Caco-2 (cell line): ENCODE measurements at regions not wholly inside any gene's neighbourhood (a gene's known extent, or its start where the extent isn't known, plus 50 kb on each side); places are given as distances from the start of the nearest gene placed in this dataset.

ENCODE experiments used
- BruUV-seq: library from RNA; stranded (reverse); fragments of 400-500 nt; replicated peaks from 2 replicates; lab custom pipeline; 2021; lab: Mats Ljungman, UMichigan
- CTCF ChIA-PET: fragments of 300-600 bp; sonication (Branson Sonifier 250); formaldehyde crosslinking; loops from one replicate; lab custom pipeline; 2022; ENCODE audit warnings: antibody characterized with exemption; lab: Charles Lee
- POLR2A ChIA-PET: fragments of 300-600 bp; sonication (Branson Sonifier 250); formaldehyde crosslinking; loops from one replicate; lab custom pipeline; 2022; ENCODE audit warnings: antibody characterized with exemption; lab: Charles Lee
- DNase-seq, 2 experiments: peaks; one replicate each; pipeline versions ENCODE4 v3.0.0 to v3.0.0-alpha.2; 2020 to 2022
- H3K27me3 ChIP-seq: replicated peaks from 2 replicates; pipeline ENCODE4 v1.6.0; 2011; ENCODE audit warnings: low read length; ENCODE audit not compliant: control insufficient read depth, insufficient read depth
- H3K36me3 ChIP-seq: 2 replicates; pipeline ENCODE4 v1.5.1; 2011; ENCODE audit warnings: low read length; ENCODE audit not compliant: control insufficient read depth, insufficient read depth
- H3K4me1 ChIP-seq: fragments of 250-450 bp; sonication (Bioruptor Pico); 2 replicates; pipeline ENCODE4 v1.5.1; 2020; ENCODE audit warnings: mild to moderate bottlenecking
- H3K4me3 ChIP-seq: 2 replicates; pipeline ENCODE4 v1.5.1; 2011; ENCODE audit warnings: low read depth, mild to moderate bottlenecking, control low read depth, low read length
- H3K9me3 ChIP-seq: fragments of 250-450 bp; sonication (Bioruptor Pico); 2 replicates; pipeline ENCODE4 v1.5.1; 2020; ENCODE audit warnings: mild to moderate bottlenecking, moderate library complexity
- H3K27ac Mint-ChIP-seq: one replicate; pipeline ENCODE4 v1.8.0; 2022; ENCODE audit warnings: mixed read lengths; ENCODE audit not compliant: unreplicated experiment
- H3K27me3 Mint-ChIP-seq: one replicate; pipeline ENCODE4 v1.8.0; 2022; ENCODE audit warnings: mixed read lengths; ENCODE audit not compliant: insufficient read depth, unreplicated experiment
- H3K36me3 Mint-ChIP-seq: one replicate; pipeline ENCODE4 v1.8.0; 2022; ENCODE audit warnings: mild to moderate bottlenecking, mixed read lengths; ENCODE audit not compliant: insufficient read depth, unreplicated experiment
- H3K4me1 Mint-ChIP-seq: one replicate; pipeline ENCODE4 v1.8.0; 2022; ENCODE audit warnings: low read depth, mixed read lengths; ENCODE audit not compliant: unreplicated experiment
- H3K4me3 Mint-ChIP-seq: one replicate; pipeline ENCODE4 v1.8.0; 2022; ENCODE audit warnings: mild to moderate bottlenecking, moderate library complexity, mixed read lengths; ENCODE audit not compliant: unreplicated experiment
- H3K9me3 Mint-ChIP-seq: one replicate; pipeline ENCODE4 v1.8.0; 2022; ENCODE audit warnings: mixed read lengths; ENCODE audit not compliant: unreplicated experiment
- CTCF ChIP-seq, 2 experiments: fragments of 200-600 bp in 1 of 2; IDR thresholded peaks; 1 replicate in 1 of 2; 2 replicates in 1 of 2; pipeline versions ENCODE4 v1.5.1 to v1.8.0; 2011 to 2022; ENCODE audit warnings: antibody characterized with exemption in 1 of 2, control low read depth in 1 of 2, inconsistent platforms in 1 of 2, low read depth in 1 of 2, low read length in 1 of 2, mild to moderate bottlenecking in 1 of 2, moderate library complexity in 1 of 2; ENCODE audit not compliant: insufficient read depth in 1 of 2, severe bottlenecking in 1 of 2, unreplicated experiment in 1 of 2
- intact Hi-C: fragments of 100-400 bp; cut with micrococcal nuclease; formaldehyde crosslinking; loops from one replicate; pipeline ENCODE4 v1.10.0; 2022; ENCODE audit not compliant: unreplicated experiment

GRCh38 chr12:89786177-89786810 is 77.7 kb upstream of the ATP2B1 start:
- H3K27ac Mint-ChIP-seq: no peak overlapping the region
- no peak for DNase-seq
- peaks cover 21% of the 10 kb centered on the region for H3K9me3 Mint-ChIP-seq
- Histone ChIP-seq H3K4me1 (peaks cover 10% of the 10 kb centered on the region), H3K27me3 (no peaks in the 10 kb centered on the region), H3K4me3 (no peak overlapping the region), H3K36me3 (no peaks in the 10 kb centered on the region), H3K9me3 (peaks cover 16% of the 10 kb centered on the region)
- POLR2A ChIA-PET: no interaction called here
- H3K36me3 Mint-ChIP-seq: no peaks in the 10 kb centered on the region
- no peak for TF ChIP-seq CTCF (IDR thresholded peaks at IDR 0.05; ENCODE audit: insufficient read depth in 1 of 2, low read depth in 1 of 2, low read length in 1 of 2, severe bottlenecking in 1 of 2, unreplicated experiment in 1 of 2)
- CTCF ChIA-PET: no interaction called here
- H3K4me3 Mint-ChIP-seq: no peak overlapping the region
- intact Hi-C loops: no loop called here
- no TSS peak for BruUV-seq
- H3K27me3 Mint-ChIP-seq: no peaks in the 10 kb centered on the region
- peaks cover 5% of the 10 kb centered on the region for H3K4me1 Mint-ChIP-seq

GRCh38 chr12:89783359-89784060 is 74.9 kb upstream of the ATP2B1 start:
- no peak for TF ChIP-seq CTCF (IDR thresholded peaks at IDR 0.05; ENCODE audit: insufficient read depth in 1 of 2, low read depth in 1 of 2, low read length in 1 of 2, severe bottlenecking in 1 of 2, unreplicated experiment in 1 of 2)
- Mint-ChIP-seq H3K4me1 (no peaks in the 10 kb centered on the region), H3K4me3 (no peak overlapping the region), H3K9me3 (peaks cover 19% of the 10 kb centered on the region), H3K36me3 (no peaks in the 10 kb centered on the region), H3K27ac (no peak overlapping the region), H3K27me3 (no peaks in the 10 kb centered on the region)
- POLR2A ChIA-PET: no interaction called here
- Histone ChIP-seq H3K4me3 (no peak overlapping the region), H3K9me3 (peaks cover 16% of the 10 kb centered on the region), H3K36me3 (no peaks in the 10 kb centered on the region), H3K27me3 (no peaks in the 10 kb centered on the region), H3K4me1 (0 out of 2 replicates have a peak, but pooled peaks cover 7% of the 10 kb centered on the region)
- intact Hi-C loops: no loop called here
- BruUV-seq: no TSS peak
- CTCF ChIA-PET: no interaction called here
- no peak for DNase-seq

- BruUV-seq: no TSS peak
- Histone ChIP-seq H3K36me3 (no peaks in the 10 kb centered on the region), H3K4me3 (no peak overlapping the region), H3K4me1 (peaks cover 13% of the 10 kb centered on the region; the same call in 1 of the 2 replicates), H3K9me3 (peaks cover 16% of the 10 kb centered on the region), H3K27me3 (no peaks in the 10 kb centered on the region)
- TF ChIP-seq CTCF (IDR thresholded peaks at IDR 0.05; ENCODE audit: insufficient read depth in 1 of 2, low read depth in 1 of 2, low read length in 1 of 2, severe bottlenecking in 1 of 2, unreplicated experiment in 1 of 2): no peak
- Mint-ChIP-seq H3K27me3 (no peaks in the 10 kb centered on the region), H3K4me1 (peaks cover 5% of the 10 kb centered on the region), H3K36me3 (no peaks in the 10 kb centered on the region), H3K27ac (no peak overlapping the region), H3K4me3 (no peak overlapping the region), H3K9me3 (peaks cover 12% of the 10 kb centered on the region)
- DNase-seq: no peak
- ChIA-PET POLR2A (no interaction called here), CTCF (no interaction called here)
- intact Hi-C loops: no loop called here
Observed at GRCh38 chr12:89782807-89783206, 74.2 kb upstream of the ATP2B1 start.
